CD4-positive, alpha-beta T cell treated with Interleukin-2 at 100 ng/mL for 4 hours (primary cell): ENCODE measurements at regions not wholly inside any gene's neighbourhood (a gene's known extent, or its start where the extent isn't known, plus 50 kb on each side); places are given as distances from the start of the nearest gene placed in this dataset.

Experiments used
- DNase-seq: peaks from one replicate; pipeline ENCODE4 v3.0.0-alpha.2; 2020; ENCODE audit warnings: low spot score

- DNase-seq, result no peak
Measured at GRCh38 chr2:104045071-104045470, 808.8 kb upstream of the POU3F3 start.

DNA sequence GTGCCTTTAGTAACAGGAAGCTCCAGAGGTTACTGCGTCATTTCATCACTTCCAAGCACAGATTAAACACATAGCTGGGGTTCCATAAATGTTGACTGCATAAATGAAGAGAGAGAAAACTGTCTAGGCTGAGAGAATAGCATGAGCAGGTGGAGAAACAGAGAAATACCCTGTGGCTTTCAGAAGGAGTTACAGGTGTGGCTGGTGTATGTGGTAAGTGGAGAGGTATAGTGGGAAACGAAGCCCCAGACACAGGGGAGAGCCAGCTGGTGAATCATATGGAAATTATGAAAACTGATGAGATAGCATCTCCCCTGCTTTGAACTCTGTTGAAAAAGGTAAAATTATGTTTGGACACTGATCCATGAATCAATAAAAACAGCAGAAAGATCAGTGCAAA lies 807.4 kb upstream of the POU3F3 start:
- DNase-seq, result no peak

DNA sequence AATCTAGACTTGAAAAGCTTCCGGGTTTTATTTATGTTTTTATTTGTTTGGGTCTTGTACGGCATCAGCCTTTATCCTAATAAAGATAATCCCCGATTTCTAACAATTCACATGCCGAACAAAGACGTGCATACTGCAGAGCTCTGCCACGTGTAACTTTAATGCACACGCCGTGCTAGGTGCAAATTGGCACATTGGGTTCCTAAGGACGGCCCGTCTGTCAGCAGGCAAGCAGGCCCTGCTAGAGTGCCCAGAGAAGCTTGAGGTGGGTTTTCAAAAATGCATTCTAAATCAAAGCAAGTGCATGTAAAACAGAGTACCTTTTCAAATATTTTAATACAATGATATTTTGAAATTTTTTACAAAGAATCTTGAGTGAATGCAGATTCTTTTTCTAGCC lies 806.4 kb upstream of the POU3F3 start:
- no peak for DNase-seq

DNA sequence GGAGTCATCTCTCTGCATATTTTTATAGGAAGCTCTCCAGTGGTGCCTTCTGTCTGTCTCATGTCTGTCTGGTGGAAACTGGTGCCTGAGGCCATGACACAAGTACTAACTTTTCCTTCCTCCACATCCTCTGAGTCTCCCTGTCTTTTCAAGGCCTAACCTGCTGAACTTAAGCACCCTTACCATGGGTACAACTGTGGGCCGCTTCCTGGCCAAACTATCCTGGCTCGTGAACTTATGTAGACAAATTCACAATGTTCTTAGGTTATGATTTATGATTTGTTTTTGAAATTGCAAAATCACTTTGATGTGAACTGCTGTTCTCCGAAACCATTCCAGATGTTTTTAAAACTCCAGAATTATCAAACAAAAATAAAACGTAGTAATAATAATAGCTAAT lies 804.5 kb upstream of the POU3F3 start:
- DNase-seq, result no peak

DNA sequence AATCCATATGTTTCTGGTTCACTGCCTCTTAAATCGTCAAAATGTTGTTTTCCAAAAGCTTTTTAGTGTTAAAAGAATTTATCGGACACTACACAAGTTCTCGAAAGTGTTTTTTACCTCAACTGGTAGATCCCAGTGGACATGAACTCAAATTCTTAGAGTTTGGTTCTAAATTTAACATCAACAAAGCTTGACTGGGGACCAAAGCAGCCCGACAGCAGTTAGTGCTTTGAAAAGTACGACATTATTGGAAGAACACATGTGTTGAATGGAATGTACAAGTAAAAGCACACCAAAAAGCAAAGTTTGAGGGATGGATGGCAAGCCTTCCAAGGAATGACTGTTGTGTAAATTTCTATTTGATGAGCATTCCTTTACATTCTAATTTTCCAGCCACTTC lies 803.9 kb upstream of the POU3F3 start:
- DNase-seq, result no peak

DNA sequence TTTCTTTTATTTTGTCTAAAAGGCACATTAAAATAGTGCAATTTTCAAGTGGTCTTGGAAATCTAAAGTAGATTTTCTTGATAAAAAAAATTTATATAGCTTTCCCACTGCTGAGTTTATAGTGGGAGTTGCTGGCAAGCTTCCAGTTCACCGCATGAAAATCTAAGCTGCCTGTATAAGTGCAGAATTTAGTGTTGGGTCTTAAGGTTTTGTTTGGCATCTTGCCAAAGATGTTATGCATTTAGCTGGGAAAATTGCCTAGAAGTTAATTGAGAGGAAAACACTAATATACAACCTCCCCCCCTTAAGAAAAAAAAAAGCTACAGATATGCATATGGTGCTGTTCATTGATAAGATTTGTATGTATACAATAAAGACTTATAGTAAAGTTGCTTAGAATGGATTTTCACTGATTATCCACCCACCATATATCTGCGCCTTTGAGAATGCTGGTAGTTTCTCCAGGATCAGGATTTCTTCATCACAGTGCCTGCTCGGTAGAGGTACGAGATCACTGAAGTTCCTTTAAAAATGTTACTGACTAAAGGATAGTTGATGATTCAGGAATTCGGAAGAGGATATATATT lies 803.2 kb upstream of the POU3F3 start:
- DNase-seq, result no peak

- no peak for DNase-seq
Measured at GRCh38 chr2:104051766-104052165, 802.1 kb upstream of the POU3F3 start.

- no peak for DNase-seq
Measured at GRCh38 chr2:104052356-104052755, 801.6 kb upstream of the POU3F3 start.

DNA sequence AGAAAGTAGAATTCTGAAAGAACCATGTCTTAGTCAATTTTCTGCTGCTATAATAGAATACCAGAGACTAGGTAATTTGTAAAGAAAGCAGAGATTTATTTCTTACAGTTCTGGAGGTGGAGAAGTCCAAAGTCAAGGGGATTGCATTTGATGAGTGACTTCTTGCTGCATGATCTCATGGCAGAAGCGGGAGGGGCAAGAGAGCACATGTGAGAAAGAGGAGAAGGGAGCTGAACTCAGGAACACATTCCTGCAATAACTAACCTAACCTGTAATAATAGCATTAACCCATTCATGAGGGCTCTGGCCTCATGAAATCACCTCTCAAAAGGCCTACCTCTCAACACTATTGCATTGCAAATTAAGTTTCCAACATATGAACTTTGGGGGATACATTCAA lies 797.5 kb upstream of the POU3F3 start:
- DNase-seq, result no peak

DNA sequence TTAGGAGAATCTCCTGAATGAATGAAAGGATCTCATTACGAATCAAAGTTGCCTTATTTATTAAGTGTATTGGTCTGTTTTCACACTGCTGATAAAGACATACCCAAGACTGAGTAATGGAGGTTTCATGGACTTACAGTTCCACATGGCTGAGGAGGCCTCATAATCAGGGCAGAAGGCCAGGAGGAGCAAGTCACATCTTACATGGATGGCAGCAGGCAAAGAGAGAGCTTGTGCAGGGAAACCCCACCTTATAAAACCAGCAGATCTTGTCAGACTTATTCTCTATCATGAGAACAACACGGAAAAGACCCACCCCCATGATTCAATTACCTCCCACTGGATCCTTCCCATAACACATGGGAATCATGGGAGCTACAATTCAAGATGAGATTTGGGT lies 785.2 kb upstream of the POU3F3 start:
- DNase-seq, result no peak

GRCh38 chr2:104077573-104077972 lies 776.3 kb upstream of the POU3F3 start:
- DNase-seq, result no peak

GRCh38 chr2:104078431-104079157 lies 775.3 kb upstream of the POU3F3 start:
- no peak for DNase-seq

DNA sequence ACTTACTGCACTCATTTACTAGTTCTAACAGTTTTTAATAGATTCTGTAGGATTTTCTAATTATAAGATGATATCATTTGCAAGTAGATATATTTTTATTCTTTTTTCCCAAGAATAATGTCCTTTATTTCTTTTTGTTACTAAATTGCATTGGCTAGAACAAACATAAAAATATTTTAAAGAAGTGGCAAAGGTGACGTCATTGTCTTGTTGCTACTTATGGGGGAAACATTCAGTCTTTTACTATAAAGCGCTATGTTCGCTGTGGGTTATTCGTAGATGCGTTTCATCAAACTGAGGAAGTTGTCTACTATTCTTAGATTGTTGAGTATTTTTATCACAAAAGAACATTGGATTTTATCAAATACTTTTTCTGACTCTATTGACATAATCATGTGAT lies 765.2 kb upstream of the POU3F3 start:
- no peak for DNase-seq

GRCh38 chr2:104090407-104090806 lies 763.5 kb upstream of the POU3F3 start:
- no peak for DNase-seq

GRCh38 chr2:104091894-104092293 lies 762.0 kb upstream of the POU3F3 start:
- no peak for DNase-seq

GRCh38 chr2:104092886-104093285 lies 761.0 kb upstream of the POU3F3 start:
- no peak for DNase-seq

- DNase-seq, result no peak
Measured at GRCh38 chr2:104102615-104103014, 751.3 kb upstream of the POU3F3 start.

GRCh38 chr2:104109356-104109755 lies 744.6 kb upstream of the POU3F3 start:
- no peak for DNase-seq

- DNase-seq, result no peak
Measured at GRCh38 chr2:104118889-104119288, 735.0 kb upstream of the POU3F3 start.

DNA sequence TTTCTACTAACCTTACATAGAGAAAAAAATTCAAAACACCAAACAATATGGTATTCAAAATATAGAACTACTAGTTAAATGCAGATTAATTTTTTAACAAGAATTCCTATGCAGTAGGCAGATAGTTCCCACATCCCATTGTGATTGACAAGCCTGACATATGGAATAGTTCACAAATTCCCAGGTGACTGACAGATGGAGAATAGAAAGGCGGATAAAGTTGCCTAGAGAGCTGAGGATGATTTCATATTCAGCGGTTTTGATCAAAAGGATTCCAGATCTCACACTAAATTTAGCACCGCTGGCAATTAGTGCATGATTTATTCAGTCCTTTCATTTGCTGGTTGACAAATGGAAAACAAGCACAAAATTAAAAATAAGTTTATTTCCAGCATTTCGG lies 733.7 kb upstream of the POU3F3 start:
- DNase-seq, result no peak

DNA sequence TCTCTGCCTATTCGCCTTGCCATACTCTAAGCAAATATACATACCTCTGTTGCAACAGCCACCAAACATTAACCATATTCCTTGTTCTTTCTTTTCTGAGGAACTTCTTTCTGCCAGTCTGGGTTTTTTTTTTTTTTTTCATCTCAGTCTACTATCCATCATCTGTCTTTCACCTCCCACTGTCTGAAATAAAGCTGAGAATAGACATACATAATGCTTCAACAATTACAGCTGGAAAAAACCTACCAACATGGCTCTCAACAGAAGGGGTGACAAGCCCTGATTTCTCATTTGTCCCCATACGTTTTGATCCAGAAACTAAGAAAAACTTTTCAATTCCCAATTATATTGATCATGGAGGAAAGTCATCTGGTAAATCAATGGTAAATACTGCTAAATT lies 728.8 kb upstream of the POU3F3 start:
- no peak for DNase-seq

DNA sequence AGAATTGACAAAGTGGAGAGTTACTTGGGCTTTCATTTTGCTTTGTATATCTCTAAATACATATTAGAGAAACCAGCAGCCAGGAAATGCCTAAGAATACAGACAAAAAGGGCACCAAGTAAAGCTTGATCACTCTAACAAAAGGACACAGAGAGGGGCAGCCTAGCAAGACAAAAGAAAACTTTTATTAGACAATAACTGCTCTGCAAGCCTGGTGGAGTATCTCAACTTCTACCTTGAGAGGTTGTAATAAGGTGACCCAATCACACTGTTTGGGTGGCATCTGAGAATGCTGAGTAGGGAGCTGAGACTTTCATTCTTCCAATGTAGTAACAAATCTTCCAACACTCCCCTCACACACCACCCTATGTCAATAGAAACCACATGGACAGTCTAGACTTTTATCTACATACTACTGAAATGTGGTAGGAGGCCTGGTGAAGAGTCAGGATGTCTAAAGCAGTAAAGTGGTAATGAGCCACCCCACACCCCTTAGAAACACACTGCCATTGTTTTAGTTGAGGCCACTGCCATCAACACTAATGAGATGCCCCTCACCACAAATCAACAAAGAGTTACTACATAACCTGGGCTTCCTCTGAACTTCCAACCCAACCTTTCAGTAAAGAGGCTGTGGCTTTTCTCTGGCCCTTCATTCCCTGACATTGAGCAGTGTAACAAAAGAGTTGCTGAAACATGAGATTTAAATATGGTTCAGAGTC lies 726.7 kb upstream of the POU3F3 start:
- no peak for DNase-seq

DNA sequence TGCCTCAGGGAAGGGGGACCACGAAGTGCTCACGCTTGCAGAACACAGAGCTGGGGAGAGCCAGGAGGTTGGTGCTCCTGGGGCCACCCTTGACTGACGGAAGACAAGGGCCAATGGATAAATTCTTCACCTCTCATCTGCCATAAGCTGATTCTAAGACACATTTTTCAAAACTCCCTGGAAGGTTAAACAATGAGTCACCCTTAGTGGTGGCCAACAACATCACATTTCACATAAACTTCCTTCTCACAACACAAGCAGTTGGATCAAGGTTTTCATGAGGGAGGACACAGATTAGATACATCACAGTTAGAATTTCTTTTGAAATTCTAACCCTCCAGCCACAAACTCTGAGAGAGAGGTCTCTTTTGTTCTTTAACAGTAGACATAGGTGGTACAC lies 713.6 kb upstream of the POU3F3 start:
- no peak for DNase-seq

GRCh38 chr2:104158191-104158590 lies 695.7 kb upstream of the POU3F3 start:
- DNase-seq, result no peak
